Esophagus muscularis mucosa (tissue), 2 donors: ENCODE measurements at regions not wholly inside any gene's neighbourhood (a gene's known extent, or its start where the extent isn't known, plus 50 kb on each side); places are given as distances from the start of the nearest gene placed in this dataset.

Source experiments
- POLR2A ChIP-seq: fragments of 450-650 bp; IDR thresholded peaks from one replicate; pipeline ENCODE4 v1.6.1; 2017; ENCODE audit warnings: antibody characterized with exemption, moderate library complexity, mild to moderate bottlenecking, low read depth
- POLR2AphosphoS5 ChIP-seq, 2 donors: sonication (generic); formaldehyde crosslinking; IDR thresholded peaks; one replicate each; pipeline ENCODE4 v1.6.1; 2017; ENCODE audit warnings: antibody characterized with exemption in 2 of 2

- TF ChIP-seq POLR2AphosphoS5 (IDR thresholded peaks at IDR 0.05) = no peak
- no peak for TF ChIP-seq POLR2A
Observed at GRCh38 chr9:78881295-78881694, 584.4 kb downstream of the PSAT1 start.
